ENCODE measurements at regions not wholly inside any gene's neighbourhood (a gene's known extent, or its start where the extent isn't known, plus 50 kb on each side); places are given as distances from the start of the nearest gene placed in this dataset.
"Not testable (repeated sequence)": the region's sequence is repeated elsewhere in the genome, so short reads cannot be mapped to it uniquely, and the experiment has no call there.

DNA sequence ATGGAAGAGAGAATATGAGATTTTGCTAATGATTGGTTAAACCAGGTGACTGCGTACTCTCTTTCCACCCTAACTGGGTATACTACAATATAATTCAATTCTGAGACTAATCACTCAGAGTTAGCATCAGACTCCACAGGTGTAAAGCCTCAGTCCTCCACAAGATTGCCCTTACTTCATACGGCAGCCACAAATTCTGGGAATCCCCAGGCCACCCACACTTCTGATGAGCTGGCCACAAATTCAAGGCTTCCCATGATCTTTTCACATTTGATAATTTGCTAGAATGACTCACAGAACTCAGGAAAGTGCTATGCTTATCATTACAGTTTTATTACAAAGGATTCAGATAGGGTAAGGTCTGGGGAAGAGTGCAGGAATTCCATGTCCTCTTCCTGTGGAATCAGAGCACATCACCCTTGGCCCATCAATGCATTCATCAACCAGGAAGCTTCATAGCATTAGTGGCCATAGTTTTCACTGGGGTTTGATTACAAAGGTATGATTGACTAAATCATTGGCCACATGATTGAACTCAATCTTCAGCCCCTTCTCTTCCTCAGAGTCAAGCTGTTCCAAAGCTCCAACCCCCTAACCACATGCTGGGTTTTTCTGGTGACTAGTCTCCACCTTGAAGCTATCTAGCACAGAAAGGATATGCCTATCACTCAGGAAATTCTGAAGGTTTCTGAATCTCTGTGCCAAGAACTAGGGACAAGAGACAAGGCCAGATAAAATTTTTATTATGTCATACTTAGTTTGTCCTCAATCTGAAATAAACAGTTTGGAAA is 131.7 kb downstream of the HHIPL2 start:
- DNase-seq: no peak

DNA sequence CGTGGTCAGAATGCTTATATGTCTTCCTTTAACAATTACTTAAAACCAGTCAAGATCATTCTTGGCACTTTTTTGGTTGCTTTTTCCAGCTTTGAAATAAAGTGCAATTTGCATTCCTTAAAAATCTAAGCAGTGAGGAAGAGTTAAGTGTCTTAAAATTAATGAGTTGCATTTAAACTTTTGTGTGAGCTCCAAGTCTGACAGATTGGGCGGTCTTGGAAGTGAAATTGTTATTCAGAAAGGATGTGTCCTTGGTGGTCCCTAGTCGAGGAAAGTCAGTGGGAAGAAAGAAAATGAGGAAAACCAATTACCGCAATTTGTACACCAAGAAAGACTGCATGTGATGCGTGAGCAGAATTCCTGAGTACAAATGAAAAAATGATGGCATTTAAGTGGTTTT is 132.5 kb downstream of the HHIPL2 start:
- no peak for DNase-seq

GRCh38 chr1:222413991-222414549 is 133.8 kb downstream of the HHIPL2 start:
- no peak for DNase-seq

DNA sequence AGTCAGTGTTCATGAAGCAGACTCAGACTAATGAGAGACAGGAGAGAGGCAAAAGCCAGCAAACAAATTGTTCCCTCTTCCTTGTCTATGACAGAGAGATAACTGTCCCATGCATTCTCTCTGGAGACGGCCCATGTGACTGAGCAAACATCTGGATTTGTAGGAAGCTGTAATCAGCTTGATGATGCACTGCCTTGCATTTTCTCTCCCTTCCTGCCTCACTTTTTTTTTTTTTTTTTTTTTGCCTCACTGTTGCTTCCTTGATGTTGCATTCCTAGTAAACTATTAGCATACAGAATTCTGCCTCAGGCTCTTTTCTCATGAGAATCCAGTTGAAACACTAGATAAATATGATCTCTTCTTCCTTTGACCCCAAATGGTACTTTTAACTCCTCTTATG is 134.5 kb downstream of the HHIPL2 start:
- no peak for DNase-seq

GRCh38 chr1:222404710-222405109 is 143.2 kb downstream of the HHIPL2 start:
- DNase-seq: no peak

- DNase-seq: no peak
Observed at GRCh38 chr1:222399197-222399596, 148.7 kb downstream of the HHIPL2 start.

GRCh38 chr1:222394224-222394623 is 153.7 kb downstream of the HHIPL2 start:
- DNase-seq: no peak

DNA sequence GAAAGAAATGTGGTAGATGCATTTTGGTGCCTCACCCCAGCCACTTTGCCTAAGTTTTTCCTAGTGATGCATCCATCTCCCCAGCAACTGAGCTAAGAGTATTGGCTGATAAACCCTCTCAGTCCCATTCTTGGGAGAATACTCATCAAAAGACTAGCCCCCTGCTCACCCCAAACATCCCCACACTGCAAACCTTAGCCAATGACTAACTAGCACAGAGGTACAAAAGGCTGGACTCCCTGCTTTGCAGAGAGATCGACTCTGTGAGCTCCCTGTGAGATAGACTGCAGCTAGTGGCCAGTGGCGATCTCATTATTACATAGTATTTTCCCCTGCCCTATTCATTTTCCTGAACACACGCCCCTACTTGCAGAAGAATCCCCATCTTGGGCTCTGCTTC is 155.3 kb downstream of the HHIPL2 start:
- no peak for DNase-seq

GRCh38 chr1:222390181-222390580 is 157.7 kb downstream of the HHIPL2 start:
- DNase-seq: no peak

DNA sequence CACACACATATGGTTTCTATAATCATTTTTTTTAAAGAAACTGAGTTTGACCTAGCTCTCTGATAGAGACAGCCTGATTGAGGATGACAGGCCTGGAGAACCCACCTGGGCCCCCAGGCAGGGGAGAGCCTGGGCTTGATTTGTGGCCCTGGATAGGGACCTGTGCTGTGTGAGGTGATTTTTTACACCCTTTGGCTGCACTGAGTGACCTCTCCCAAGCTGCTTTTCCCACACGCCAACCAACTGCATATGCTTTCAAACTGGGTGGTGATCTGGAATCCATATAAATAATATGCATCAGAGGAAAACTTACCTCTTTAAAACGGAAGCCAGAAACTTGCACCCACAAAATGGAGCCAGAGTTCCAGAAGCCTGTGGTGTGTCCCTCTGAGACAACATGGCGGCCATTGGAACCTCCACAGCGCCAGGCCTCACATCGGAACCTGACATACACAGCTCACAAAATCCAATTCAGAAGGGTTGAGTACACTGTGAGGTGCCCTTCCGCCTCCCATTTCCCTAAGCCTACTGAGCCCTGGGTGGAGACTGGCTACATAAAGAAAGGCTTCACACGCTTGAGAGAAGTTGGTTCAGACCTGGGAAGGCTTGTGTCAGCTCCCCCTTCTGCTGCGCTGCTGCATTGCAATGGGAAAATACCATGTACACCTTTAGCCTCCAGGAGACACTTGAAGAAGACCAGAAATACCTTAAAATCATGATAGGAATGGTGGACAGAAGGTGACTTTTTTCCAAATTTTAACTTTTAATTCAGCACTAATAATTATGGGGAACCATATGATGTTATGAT is 160.7 kb downstream of the HHIPL2 start:
- DNase-seq: no peak

DNA sequence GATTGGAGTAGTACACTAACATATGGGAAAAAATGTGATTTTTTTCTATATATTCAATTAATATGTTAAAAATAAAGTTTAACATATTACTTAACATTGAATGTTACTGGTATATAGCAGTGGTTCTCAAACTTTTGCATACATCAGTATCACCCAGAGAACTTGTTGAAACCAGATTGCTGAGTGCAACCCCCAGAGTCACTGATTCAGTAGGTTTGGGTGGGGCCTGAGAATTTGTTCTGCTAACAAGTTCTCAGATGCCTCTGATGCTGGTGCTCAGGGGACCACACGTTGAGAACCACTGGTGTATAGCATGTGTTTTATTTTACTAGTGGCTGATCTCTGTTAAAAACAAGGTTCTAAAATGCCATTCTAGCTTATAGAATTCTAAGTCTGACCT is 161.9 kb downstream of the HHIPL2 start:
- no peak for DNase-seq

DNA sequence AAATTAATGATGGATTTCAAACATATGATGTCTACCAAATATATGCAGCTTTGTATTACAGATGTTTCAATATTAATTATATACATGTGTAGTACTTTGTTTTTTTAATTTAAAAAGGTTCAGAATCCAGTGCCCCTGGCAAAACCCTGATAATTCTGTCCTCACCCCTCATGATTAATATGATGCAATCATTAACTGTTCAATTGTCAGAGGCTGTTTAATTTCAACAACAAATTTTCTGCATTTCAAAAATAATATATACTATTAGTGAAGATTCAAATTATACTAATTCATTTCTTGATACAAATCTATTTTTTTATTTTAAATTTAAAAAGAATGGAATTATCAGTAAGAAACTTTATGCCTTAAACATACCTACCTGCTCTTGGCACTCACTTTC is 162.6 kb downstream of the HHIPL2 start:
- DNase-seq: no peak

- DNase-seq: no peak
Observed at GRCh38 chr1:222384531-222384930, 163.4 kb downstream of the HHIPL2 start.

- DNase-seq: no peak
Observed at GRCh38 chr1:222382171-222382570, 165.7 kb downstream of the HHIPL2 start.

DNA sequence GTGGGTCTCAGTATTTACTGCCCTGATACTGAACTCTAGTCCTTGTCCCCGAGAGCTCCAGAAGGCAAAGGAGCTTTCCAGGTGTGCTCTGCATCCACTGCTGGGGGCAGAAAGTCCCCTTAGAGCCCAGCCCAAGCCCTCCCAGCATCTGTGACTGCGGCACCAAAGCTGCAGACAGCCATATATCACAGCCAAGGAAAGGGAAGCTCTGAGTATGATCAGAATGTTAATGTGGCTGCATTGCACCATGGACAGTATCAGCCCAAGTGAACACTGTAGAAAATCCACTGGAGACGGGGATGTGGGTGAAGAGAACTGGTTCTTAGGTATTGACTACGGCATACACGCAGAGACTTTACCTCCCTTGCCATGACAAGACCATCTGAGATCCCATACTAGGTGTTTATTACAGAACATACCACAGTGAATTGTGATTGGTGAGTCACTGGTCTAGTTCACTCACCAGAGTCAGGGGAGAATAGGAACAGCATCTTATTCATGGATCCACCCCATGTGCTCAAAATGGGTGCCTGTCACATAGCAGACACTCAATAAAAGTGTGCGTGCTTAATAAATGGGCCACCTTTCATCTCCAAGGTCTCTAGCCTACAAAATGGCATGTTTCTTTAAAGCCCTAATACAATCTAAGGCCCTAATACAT is 170.3 kb downstream of the HHIPL2 start:
- no peak for DNase-seq

GRCh38 chr1:222376791-222377190 is 171.1 kb downstream of the HHIPL2 start:
- DNase-seq: not testable (repeated sequence)

- no peak for DNase-seq
Observed at GRCh38 chr1:222375701-222376100, 172.2 kb downstream of the HHIPL2 start.

GRCh38 chr1:222373831-222374602 is 173.9 kb downstream of the HHIPL2 start:
- no peak for DNase-seq

DNA sequence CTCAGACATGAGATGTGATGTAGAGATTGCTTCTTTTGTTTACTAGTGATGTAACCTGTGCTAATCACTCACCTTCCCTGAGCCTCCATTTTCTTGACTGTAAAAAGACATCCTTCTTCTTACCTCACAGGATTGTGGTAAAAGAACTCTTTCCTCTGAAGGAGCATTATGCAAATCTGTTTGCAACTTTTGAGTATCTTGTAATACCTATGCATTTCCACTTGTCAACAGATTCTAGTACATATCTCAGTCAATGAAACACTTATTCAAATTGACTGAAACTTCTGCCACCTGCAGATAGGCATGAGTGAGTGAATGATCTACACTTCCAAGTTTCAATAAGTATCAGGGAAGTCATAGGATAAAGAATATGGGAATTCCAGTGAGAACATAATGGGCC is 174.7 kb downstream of the HHIPL2 start:
- DNase-seq: no peak

GRCh38 chr1:222372221-222372620 is 175.7 kb downstream of the HHIPL2 start:
- no peak for DNase-seq

DNA sequence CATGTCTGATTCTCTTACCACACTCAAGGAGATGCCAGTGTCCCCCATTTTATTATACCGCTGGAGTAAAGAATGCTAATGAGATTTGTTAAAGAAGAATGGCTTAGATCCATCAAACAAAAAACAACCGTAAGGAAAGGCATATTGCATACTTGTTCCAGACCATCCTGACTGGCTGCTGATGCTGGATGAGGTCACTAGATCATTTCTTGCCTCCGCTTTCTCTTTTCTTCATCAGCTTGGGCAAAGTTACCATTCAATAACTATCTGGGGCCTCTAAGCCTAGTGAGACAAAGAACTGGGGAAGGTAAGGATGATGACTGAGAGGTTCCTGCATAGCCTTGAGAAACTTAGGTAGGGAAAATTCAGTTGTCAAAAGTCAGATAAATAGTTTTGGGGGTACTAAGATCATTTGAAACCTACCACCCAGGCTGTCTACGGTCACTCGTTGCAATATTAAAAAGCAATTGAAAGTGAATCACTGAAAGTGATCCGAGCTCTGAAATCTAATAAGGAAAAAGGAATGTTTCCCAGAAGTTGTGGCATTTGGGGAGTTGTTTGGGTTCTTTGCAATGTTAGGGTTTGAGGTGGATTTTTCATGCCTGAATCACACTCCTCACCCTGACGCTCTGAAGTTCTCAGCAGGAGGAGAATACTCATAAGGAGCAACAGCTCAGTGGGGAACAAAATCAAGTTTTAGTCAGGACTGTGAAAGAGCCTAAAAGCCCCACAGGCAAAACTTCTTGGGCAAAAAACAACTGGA is 176.8 kb downstream of the HHIPL2 start:
- no peak for DNase-seq
